ENCODE measurements at regions not wholly inside any gene's neighbourhood (a gene's known extent, or its start where the extent isn't known, plus 50 kb on each side); places are given as distances from the start of the nearest gene placed in this dataset.

GRCh38 chr4:170656506-170656905 is 566.8 kb upstream of the AADAT start:
- TF ChIP-seq POLR2AphosphoS5 (IDR thresholded peaks at IDR 0.05; ENCODE audit: low read depth, low read length) (no peak), TAF1 (IDR thresholded peaks at IDR 0.05; ENCODE audit: low read depth, low read length) (no peak), POLR2A (IDR thresholded peaks at IDR 0.05; ENCODE audit: low read depth, low read length) (no peak), PAX5 (IDR thresholded peaks at IDR 0.05; ENCODE audit: insufficient read depth, low read length, severe bottlenecking) (no peak), SPI1 (IDR thresholded peaks at IDR 0.05; ENCODE audit: low read depth, low read length) (no peak)

All from GM12891 (cell line).